SU-DHL-6 (cell line): ENCODE measurements at regions not wholly inside any gene's neighbourhood (a gene's known extent, or its start where the extent isn't known, plus 50 kb on each side); places are given as distances from the start of the nearest gene placed in this dataset.

Experiments
- CTCF ChIP-seq: fragments of 200-600 bp; sonication (generic); IDR thresholded peaks from one replicate; pipeline ENCODE4 v1.5.1; 2017; ENCODE audit warnings: antibody characterized with exemption, mild to moderate bottlenecking, low read length, moderate library complexity; ENCODE audit not compliant: insufficient read depth, poor library complexity, severe bottlenecking
- EZH2phosphoT487 ChIP-seq: fragments of 200-600 bp; sonication (generic), shearing (Covaris generic); conservative IDR thresholded peaks from 2 replicates; pipeline ENCODE4 v1.6.1; 2018; ENCODE audit warnings: mild to moderate bottlenecking, antibody characterized with exemption, low read length, moderate library complexity, mixed read lengths

GRCh38 chr14:85416771-85417170, 113.2 kb upstream of the FLRT2 start:
- TF ChIP-seq CTCF: no peak
- TF ChIP-seq EZH2phosphoT487: no peak
